Epithelial cell of esophagus (primary cell): ENCODE measurements at regions not wholly inside any gene's neighbourhood (a gene's known extent, or its start where the extent isn't known, plus 50 kb on each side); places are given as distances from the start of the nearest gene placed in this dataset.

Source experiments
- DNase-seq: peaks from one replicate; pipeline ENCODE4 v3.0.0; 2010; ENCODE audit warnings: low read depth
- H3K4me3 ChIP-seq: 2 replicates; pipeline ENCODE4 v1.5.1; 2011; ENCODE audit warnings: mild to moderate bottlenecking, low read length, control low read depth
- TF ChIP-seq, protein P1 (sequence below): IDR thresholded peaks from 2 replicates; pipeline ENCODE4 v1.5.1; 2011; ENCODE audit warnings: low read depth, mild to moderate bottlenecking, low read length, control low read depth, inconsistent platforms; ENCODE audit not compliant: insufficient read depth; ENCODE audit errors: missing control alignments

DNA sequence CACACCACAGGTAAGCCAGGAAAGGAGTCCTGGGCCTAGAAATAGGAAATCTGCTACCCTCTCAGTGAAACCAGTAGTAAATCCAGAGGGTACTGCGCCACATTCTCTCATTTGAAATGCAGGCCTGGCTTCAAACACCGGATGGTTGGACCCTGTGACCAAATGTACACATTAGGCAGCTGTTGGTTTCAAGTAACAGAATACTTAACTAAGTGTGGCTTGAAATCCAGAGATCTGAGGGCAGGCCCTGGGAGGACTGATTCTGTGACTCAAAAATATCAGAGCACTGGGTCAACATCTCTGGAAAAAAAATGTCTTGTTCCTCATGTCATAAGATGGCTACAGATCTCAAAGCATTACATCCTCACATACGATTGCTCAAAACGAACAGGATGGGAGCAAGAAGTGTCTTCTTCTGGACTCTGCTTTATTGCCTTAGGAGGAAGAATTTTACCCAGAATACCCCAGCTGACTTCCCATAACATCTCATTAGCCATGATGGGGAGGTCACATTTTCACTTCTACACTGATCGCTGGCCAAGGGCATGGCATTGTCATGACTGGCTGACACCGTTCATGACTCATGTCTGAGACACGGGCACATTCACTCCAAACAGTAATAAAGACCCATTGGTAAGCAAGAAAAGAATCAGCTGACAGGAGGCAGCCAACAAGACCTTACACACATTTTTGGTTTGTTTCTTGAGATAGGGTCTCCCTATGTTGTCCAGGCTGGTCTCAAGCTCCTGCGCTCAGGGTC is 166.0 kb downstream of the ARRDC4 start:
- TF ChIP-seq, protein P1, sequence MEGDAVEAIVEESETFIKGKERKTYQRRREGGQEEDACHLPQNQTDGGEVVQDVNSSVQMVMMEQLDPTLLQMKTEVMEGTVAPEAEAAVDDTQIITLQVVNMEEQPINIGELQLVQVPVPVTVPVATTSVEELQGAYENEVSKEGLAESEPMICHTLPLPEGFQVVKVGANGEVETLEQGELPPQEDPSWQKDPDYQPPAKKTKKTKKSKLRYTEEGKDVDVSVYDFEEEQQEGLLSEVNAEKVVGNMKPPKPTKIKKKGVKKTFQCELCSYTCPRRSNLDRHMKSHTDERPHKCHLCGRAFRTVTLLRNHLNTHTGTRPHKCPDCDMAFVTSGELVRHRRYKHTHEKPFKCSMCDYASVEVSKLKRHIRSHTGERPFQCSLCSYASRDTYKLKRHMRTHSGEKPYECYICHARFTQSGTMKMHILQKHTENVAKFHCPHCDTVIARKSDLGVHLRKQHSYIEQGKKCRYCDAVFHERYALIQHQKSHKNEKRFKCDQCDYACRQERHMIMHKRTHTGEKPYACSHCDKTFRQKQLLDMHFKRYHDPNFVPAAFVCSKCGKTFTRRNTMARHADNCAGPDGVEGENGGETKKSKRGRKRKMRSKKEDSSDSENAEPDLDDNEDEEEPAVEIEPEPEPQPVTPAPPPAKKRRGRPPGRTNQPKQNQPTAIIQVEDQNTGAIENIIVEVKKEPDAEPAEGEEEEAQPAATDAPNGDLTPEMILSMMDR = no peak
- peak; percentile 60 for DNase-seq
- no peak overlapping the region for H3K4me3 ChIP-seq

DNA sequence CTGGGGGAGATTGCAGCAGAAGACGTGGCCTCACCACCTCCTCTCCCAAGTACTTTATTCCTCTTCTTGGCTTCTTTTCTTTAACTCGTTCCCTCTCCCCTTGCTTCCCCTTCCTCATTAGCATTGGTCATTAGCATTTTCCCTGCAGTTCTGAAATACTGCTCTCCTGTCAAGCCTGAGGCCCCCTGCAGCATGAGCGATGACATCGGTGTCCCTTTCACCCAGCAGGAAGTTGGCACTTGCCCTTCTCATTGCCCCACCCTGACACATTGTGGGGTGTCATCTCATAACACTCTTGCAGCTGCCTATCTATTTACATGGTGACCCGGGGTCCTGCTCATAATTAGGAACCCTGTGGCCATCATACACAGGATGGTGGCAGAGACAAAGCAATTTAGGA is 167.1 kb downstream of the ARRDC4 start:
- H3K4me3 ChIP-seq = no peak overlapping the region
- DNase-seq = no peak
- TF ChIP-seq, protein P1 = no peak

DNA sequence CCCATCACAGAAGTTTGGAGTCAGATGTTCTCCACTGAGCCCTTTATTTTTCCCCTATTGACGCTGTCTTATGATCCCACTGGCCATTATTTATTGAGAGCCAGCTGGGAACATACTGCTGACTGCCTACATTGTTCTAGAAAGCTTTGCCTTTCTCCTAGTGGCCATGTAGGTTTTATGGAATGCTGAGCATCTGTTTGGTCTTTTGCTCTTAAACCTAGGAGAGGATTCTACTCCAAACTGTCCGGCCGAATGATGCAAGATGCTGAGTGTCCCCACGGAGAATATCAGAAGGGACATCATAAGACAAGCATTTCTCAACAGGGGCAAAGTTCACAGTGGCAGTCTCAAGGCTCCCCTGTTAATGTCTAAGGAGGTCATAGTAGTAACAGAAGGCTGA is 171.4 kb downstream of the ARRDC4 start:
- no peak for DNase-seq
- TF ChIP-seq, protein P1 = no peak
- no peak overlapping the region for H3K4me3 ChIP-seq

DNA sequence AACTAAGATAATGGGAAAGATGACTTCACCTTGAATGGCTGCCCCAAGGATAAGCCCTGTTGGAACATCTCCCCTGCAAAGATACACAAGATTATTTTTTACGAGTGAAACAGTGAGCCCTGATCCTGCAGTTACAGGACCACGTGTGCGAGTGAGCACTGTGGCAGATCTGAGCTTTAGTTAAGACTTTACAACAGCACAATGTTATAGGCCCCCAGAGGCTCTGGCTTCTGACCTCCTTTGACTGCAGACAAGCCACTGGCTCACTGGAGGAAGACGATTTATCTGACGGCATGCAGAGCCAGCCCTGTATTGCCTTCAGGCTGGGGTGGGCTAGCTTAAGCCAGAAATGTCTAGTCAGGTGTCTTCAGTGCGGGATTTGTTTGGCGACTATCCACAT is 174.4 kb downstream of the ARRDC4 start:
- no peak for DNase-seq
- TF ChIP-seq, protein P1 = no peak
- no peak overlapping the region for H3K4me3 ChIP-seq

DNA sequence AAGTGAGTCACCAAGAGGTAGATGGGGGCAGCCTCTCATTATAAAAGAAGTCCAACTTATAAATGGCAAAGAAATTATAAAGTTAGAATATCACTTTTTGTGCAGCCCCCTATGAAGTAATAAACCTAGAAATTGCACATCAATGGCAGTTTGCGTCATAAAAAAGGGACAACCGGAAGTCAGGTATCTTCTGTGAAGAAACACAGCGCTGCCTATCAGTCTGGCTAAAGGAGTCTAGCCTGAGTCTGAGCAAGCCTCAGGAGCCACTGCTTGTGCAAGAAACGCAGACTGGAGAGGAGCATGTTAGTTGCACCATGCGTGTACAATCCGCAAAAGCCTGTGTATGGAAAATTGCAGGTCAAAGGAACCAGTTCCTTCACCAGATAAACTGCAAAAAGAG is 178.4 kb downstream of the ARRDC4 start:
- no peak overlapping the region for H3K4me3 ChIP-seq
- TF ChIP-seq, protein P1 = no peak
- no peak for DNase-seq

DNA sequence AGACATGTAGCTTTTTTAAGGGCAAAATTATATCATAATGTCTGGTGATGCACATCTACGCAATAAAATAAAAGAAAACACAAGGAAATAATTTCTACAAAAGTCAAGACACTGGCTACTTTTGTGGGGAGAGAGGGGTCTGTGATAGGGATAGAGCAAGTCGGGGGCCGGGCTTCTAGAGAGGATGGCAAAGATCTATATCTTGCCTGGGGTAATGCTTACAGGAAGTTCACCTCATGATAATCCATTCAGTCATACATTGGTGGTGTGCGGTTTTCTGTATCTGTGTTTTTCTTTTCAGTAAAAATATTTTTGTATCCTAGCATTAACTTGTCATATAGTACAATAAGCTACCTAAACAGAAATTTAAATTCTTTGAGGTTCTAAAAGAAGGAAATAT is 178.8 kb downstream of the ARRDC4 start:
- no peak for DNase-seq

More for the DNA sequence above, 178.8 kb downstream of the ARRDC4 start:
- no peak overlapping the region for H3K4me3 ChIP-seq
- TF ChIP-seq, protein P1 = no peak
